ENCODE measurements at regions not wholly inside any gene's neighbourhood (a gene's known extent, or its start where the extent isn't known, plus 50 kb on each side); places are given as distances from the start of the nearest gene placed in this dataset.

- no peak for DNase-seq (ENCODE audit: low spot score)
- in situ Hi-C loops (cut with MboI; ENCODE audit: low sequenced_read_pairs, unreplicated experiment) = no loop called here
- TF ChIP-seq CTCF (IDR thresholded peaks at IDR 0.05; ENCODE audit: borderline replicate concordance, control extremely low read depth, extremely low read depth, insufficient read depth, missing control alignments) = no peak
Measured at GRCh38 chr2:64374686-64375085, 79.3 kb upstream of the LGALSL start.

- in situ Hi-C loops (cut with MboI; ENCODE audit: low sequenced_read_pairs, unreplicated experiment) = no loop called here
- DNase-seq (ENCODE audit: low spot score) = no peak
- no peak for TF ChIP-seq CTCF (IDR thresholded peaks at IDR 0.05; ENCODE audit: borderline replicate concordance, control extremely low read depth, extremely low read depth, insufficient read depth, missing control alignments)
Measured at GRCh38 chr2:64376926-64377325, 77.0 kb upstream of the LGALSL start.

- in situ Hi-C loops (cut with MboI; ENCODE audit: low sequenced_read_pairs, unreplicated experiment) = no loop called here
- no peak for DNase-seq (ENCODE audit: low spot score)
- TF ChIP-seq CTCF (IDR thresholded peaks at IDR 0.05; ENCODE audit: borderline replicate concordance, control extremely low read depth, extremely low read depth, insufficient read depth, missing control alignments) = no peak
Measured at GRCh38 chr2:64379186-64379585, 74.8 kb upstream of the LGALSL start.

GRCh38 chr2:64380853-64381527, 73.0 kb upstream of the LGALSL start:
- in situ Hi-C loops (cut with MboI; ENCODE audit: low sequenced_read_pairs, unreplicated experiment) = no loop called here
- no peak for TF ChIP-seq CTCF (IDR thresholded peaks at IDR 0.05; ENCODE audit: borderline replicate concordance, control extremely low read depth, extremely low read depth, insufficient read depth, missing control alignments)
- DNase-seq (ENCODE audit: low spot score) = no peak

GRCh38 chr2:64383016-64383591, 70.9 kb upstream of the LGALSL start:
- in situ Hi-C loops (cut with MboI; ENCODE audit: low sequenced_read_pairs, unreplicated experiment) = no loop called here
- TF ChIP-seq CTCF (IDR thresholded peaks at IDR 0.05; ENCODE audit: borderline replicate concordance, control extremely low read depth, extremely low read depth, insufficient read depth, missing control alignments) = no peak
- no peak for DNase-seq (ENCODE audit: low spot score)

- TF ChIP-seq CTCF (IDR thresholded peaks at IDR 0.05; ENCODE audit: borderline replicate concordance, control extremely low read depth, extremely low read depth, insufficient read depth, missing control alignments) = no peak
- DNase-seq (ENCODE audit: low spot score) = no peak
- in situ Hi-C loops (cut with MboI; ENCODE audit: low sequenced_read_pairs, unreplicated experiment) = no loop called here
Measured at GRCh38 chr2:64383881-64384280, 70.1 kb upstream of the LGALSL start.

All from GM13976 (cell line).